CD4-positive, alpha-beta memory T cell (primary cell): ENCODE measurements at regions not wholly inside any gene's neighbourhood (a gene's known extent, or its start where the extent isn't known, plus 50 kb on each side); places are given as distances from the start of the nearest gene placed in this dataset.
A peak's percentile ranks its signal among the peaks of the same experiment; 100 is the strongest.

Source experiments
- CTCF ChIA-PET: fragments of 350-600 bp; sonication (Branson Sonifier 250); formaldehyde crosslinking; loops from one replicate; lab custom pipeline; 2021; ENCODE audit warnings: inconsistent platforms; ENCODE audit not compliant: partially characterized antibody; lab: Charles Lee
- POLR2A ChIA-PET: fragments of 350-600 bp; sonication (Branson Sonifier 250); formaldehyde crosslinking; loops from one replicate; lab custom pipeline; 2021; ENCODE audit not compliant: partially characterized antibody; lab: Charles Lee
- DNase-seq, 5 donors: peaks; one replicate each; pipeline versions ENCODE4 v3.0.0 to v3.0.0-alpha.2; 2020 to 2022; ENCODE audit warnings: mixed read lengths in 1 of 5
- H3K27ac ChIP-seq: one replicate; pipeline ENCODE4 v1.7.0; 2013; ENCODE audit warnings: low read depth, low read length
- H3K27me3 ChIP-seq: 2 replicates; pipeline ENCODE4 v1.7.0; 2013; ENCODE audit warnings: mild to moderate bottlenecking, low read length, moderate library complexity; ENCODE audit not compliant: insufficient read depth
- H3K36me3 ChIP-seq: 2 replicates; pipeline ENCODE4 v1.7.0; 2013; ENCODE audit warnings: mild to moderate bottlenecking, low read length, moderate library complexity; ENCODE audit not compliant: insufficient read depth
- H3K4me1 ChIP-seq: 2 replicates; pipeline ENCODE4 v1.7.0; 2013; ENCODE audit warnings: mild to moderate bottlenecking, low read length, moderate library complexity; ENCODE audit not compliant: insufficient read depth
- H3K4me3 ChIP-seq, 2 donors: one replicate each; pipeline ENCODE4 v1.7.0; 2013; ENCODE audit warnings: low read length in 2 of 2, mild to moderate bottlenecking in 1 of 2
- H3K9me3 ChIP-seq, 2 donors: one replicate each; pipeline ENCODE4 v1.7.0; 2013; ENCODE audit warnings: low read length in 2 of 2, control low read depth in 1 of 2; ENCODE audit not compliant: control insufficient read depth in 1 of 2
- H3K27ac Mint-ChIP-seq, 7 donors: one replicate each; pipeline ENCODE4 v1.8.0; 2020 to 2021; ENCODE audit warnings: mixed read lengths in 7 of 7, mild to moderate bottlenecking in 6 of 7, inconsistent platforms in 3 of 7, moderate library complexity in 3 of 7
- H3K27me3 Mint-ChIP-seq, 2 donors: one replicate each; pipeline ENCODE4 v1.8.0; 2020 to 2021; ENCODE audit warnings: mixed read lengths in 2 of 2
- H3K36me3 Mint-ChIP-seq, 2 donors: one replicate each; pipeline ENCODE4 v1.8.0; 2020 to 2021; ENCODE audit warnings: mixed read lengths in 2 of 2, inconsistent platforms in 1 of 2, mild to moderate bottlenecking in 1 of 2
- H3K4me1 Mint-ChIP-seq, 4 donors: one replicate each; pipeline ENCODE4 v1.8.0; 2020 to 2021; ENCODE audit warnings: mixed read lengths in 4 of 4, mild to moderate bottlenecking in 1 of 4
- H3K4me3 Mint-ChIP-seq, 8 donors: one replicate each; pipeline ENCODE4 v1.8.0; 2020 to 2021; ENCODE audit warnings: mixed read lengths in 8 of 8, mild to moderate bottlenecking in 7 of 8, moderate library complexity in 6 of 8, inconsistent platforms in 3 of 8
- H3K9me3 Mint-ChIP-seq, 8 donors: one replicate each; pipeline ENCODE4 v1.8.0; 2020 to 2021; ENCODE audit warnings: mixed read lengths in 8 of 8, mild to moderate bottlenecking in 5 of 8, inconsistent platforms in 3 of 8, moderate library complexity in 1 of 8
- intact Hi-C: fragments of 100-400 bp; cut with micrococcal nuclease; formaldehyde crosslinking; loops from one replicate; pipeline ENCODE4 v1.15.1; 2023

DNA sequence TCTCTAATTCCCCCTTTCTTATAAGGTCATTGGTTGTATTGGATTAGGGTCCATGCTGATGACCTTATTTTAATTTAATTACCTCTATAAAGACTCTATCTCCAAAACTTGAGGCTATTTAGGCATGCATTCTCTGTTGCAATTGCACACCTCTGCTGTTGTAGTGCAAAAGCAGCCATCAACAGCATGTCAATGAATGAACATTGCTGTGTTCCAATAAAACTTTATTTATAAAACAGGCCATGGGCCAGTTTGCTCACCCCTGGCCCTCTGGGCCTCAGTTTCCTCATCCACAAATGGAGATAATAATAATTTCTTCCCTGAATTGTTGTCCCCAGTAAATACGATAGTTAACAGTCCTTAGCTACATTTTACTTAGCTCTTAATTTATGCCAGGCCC, 100.4 kb upstream of the USP24 start:
- intact Hi-C loops, result no loop called here
- Histone ChIP-seq H3K27ac (no peak overlapping the region), H3K4me3 (no peak overlapping the region), H3K4me1 (no peaks in the 10 kb centered on the region), H3K9me3 (no peaks in the 10 kb centered on the region), H3K36me3 (no peaks in the 10 kb centered on the region), H3K27me3 (no peaks in the 10 kb centered on the region)
- Mint-ChIP-seq H3K4me3 (no peak overlapping the region), H3K4me1 (peaks cover 0 to 1% (median 0%) of the 10 kb centered on the region in 4 donors), H3K36me3 (no peaks in the 10 kb centered on the region), H3K9me3 (peaks cover 0 to 2% (median 0%) of the 10 kb centered on the region in 8 donors), H3K27me3 (peaks cover 2 to 3% of the 10 kb centered on the region in 2 donors), H3K27ac (no peak overlapping the region)
- ChIA-PET POLR2A (no interaction called here), CTCF (no interaction called here)
- no peak for DNase-seq

DNA sequence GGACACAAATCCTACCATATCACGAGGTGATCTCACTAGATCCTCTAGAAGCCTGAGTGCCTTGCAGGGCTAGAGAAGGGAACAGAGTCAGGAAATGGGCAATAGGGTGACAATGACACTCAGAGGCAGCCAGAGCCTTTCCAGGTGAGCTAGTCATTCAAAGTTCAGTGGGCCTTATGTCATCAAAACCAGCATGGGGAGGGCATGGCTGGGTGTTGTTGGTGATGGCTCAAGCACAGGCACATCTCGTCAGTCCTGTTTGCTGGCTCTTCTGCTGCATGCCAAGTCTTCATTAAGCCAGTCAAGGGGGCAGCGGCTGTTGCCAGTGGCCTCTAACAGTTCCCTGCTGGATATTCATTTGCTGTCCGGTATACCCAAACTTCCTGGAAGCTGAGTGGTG, 99.6 kb upstream of the USP24 start:
- peaks cover 0 to 2% (median 0%) of the 10 kb centered on the region in 8 donors for H3K9me3 Mint-ChIP-seq
- Histone ChIP-seq H3K27me3 (no peaks in the 10 kb centered on the region), H3K4me3 (no peak overlapping the region), H3K4me1 (no peaks in the 10 kb centered on the region), H3K9me3 (no peaks in the 10 kb centered on the region), H3K27ac (no peak overlapping the region), H3K36me3 (no peaks in the 10 kb centered on the region)
- no peak overlapping the region for H3K4me3 Mint-ChIP-seq
- peaks cover 2 to 3% of the 10 kb centered on the region in 2 donors for H3K27me3 Mint-ChIP-seq
- no peaks in the 10 kb centered on the region for H3K36me3 Mint-ChIP-seq
- peaks cover 0 to 1% (median 0%) of the 10 kb centered on the region in 4 donors for H3K4me1 Mint-ChIP-seq
- intact Hi-C loops, result no loop called here
- H3K27ac Mint-ChIP-seq, result no peak overlapping the region
- ChIA-PET CTCF (no interaction called here), POLR2A (no interaction called here)
- DNase-seq, result no peak

- Histone ChIP-seq H3K36me3 (no peaks in the 10 kb centered on the region), H3K4me3 (no peak overlapping the region), H3K27ac (no peak overlapping the region), H3K4me1 (no peaks in the 10 kb centered on the region), H3K27me3 (no peaks in the 10 kb centered on the region), H3K9me3 (no peaks in the 10 kb centered on the region)
- Mint-ChIP-seq H3K4me3 (no peak overlapping the region), H3K27ac (no peak overlapping the region), H3K27me3 (peaks cover 2% of the 10 kb centered on the region in 2 donors), H3K9me3 (peaks cover 0 to 2% (median 0%) of the 10 kb centered on the region in 8 donors), H3K4me1 (peaks cover 0 to 1% (median 0%) of the 10 kb centered on the region in 4 donors), H3K36me3 (no peaks in the 10 kb centered on the region)
- ChIA-PET CTCF (no interaction called here), POLR2A (no interaction called here)
- intact Hi-C loops, result no loop called here
- DNase-seq, result no peak
Measured at GRCh38 chr1:55313903-55314302, 98.7 kb upstream of the USP24 start.

GRCh38 chr1:55311979-55312378, 96.8 kb upstream of the USP24 start:
- H3K4me3 Mint-ChIP-seq, result no peak overlapping the region
- no peak for DNase-seq
- intact Hi-C loops, result no loop called here
- H3K4me1 Mint-ChIP-seq, result peaks cover 0 to 1% (median 0%) of the 10 kb centered on the region in 4 donors
- H3K9me3 Mint-ChIP-seq, result peaks cover 0 to 2% (median 0%) of the 10 kb centered on the region in 8 donors
- no peak overlapping the region for H3K27ac Mint-ChIP-seq
- POLR2A ChIA-PET, result no interaction called here
- peaks cover 1 to 12% of the 10 kb centered on the region in 2 donors for H3K27me3 Mint-ChIP-seq
- H3K36me3 Mint-ChIP-seq, result no peaks in the 10 kb centered on the region
- Histone ChIP-seq H3K9me3 (no peaks in the 10 kb centered on the region), H3K36me3 (no peaks in the 10 kb centered on the region), H3K4me3 (no peak overlapping the region), H3K27ac (no peak overlapping the region), H3K4me1 (no peaks in the 10 kb centered on the region), H3K27me3 (no peaks in the 10 kb centered on the region)
- CTCF ChIA-PET, result no interaction called here

- Histone ChIP-seq H3K4me1 (no peaks in the 10 kb centered on the region), H3K27ac (no peak overlapping the region), H3K9me3 (no peaks in the 10 kb centered on the region), H3K27me3 (no peaks in the 10 kb centered on the region), H3K36me3 (no peaks in the 10 kb centered on the region), H3K4me3 (no peak overlapping the region)
- POLR2A ChIA-PET, result no interaction called here
- DNase-seq, result no peak
- intact Hi-C loops, result no loop called here
- Mint-ChIP-seq H3K4me1 (no peaks in the 10 kb centered on the region), H3K4me3 (no peak overlapping the region), H3K27ac (peak overlapping the region in 1 of 7 donors; percentile 19), H3K27me3 (peaks cover 1 to 12% of the 10 kb centered on the region in 2 donors), H3K9me3 (peaks cover 0 to 2% (median 0%) of the 10 kb centered on the region in 8 donors), H3K36me3 (no peaks in the 10 kb centered on the region)
- CTCF ChIA-PET, result no interaction called here
Measured at GRCh38 chr1:55311057-55311641, 96.0 kb upstream of the USP24 start.

GRCh38 chr1:55310505-55310971, 95.4 kb upstream of the USP24 start:
- Mint-ChIP-seq H3K9me3 (peaks cover 0 to 2% (median 0%) of the 10 kb centered on the region in 8 donors), H3K36me3 (no peaks in the 10 kb centered on the region), H3K4me3 (no peak overlapping the region), H3K27me3 (peaks cover 1 to 12% of the 10 kb centered on the region in 2 donors), H3K27ac (peak overlapping the region in 1 of 7 donors; percentile 19), H3K4me1 (no peaks in the 10 kb centered on the region)
- Histone ChIP-seq H3K36me3 (no peaks in the 10 kb centered on the region), H3K4me3 (no peak overlapping the region), H3K27ac (no peak overlapping the region), H3K27me3 (no peaks in the 10 kb centered on the region), H3K9me3 (no peaks in the 10 kb centered on the region), H3K4me1 (no peaks in the 10 kb centered on the region)
- ChIA-PET POLR2A (no interaction called here), CTCF (no interaction called here)
- intact Hi-C loops, result no loop called here
- DNase-seq, result no peak

- intact Hi-C loops, result no loop called here
- Mint-ChIP-seq H3K4me3 (no peak overlapping the region), H3K4me1 (no peaks in the 10 kb centered on the region), H3K27me3 (peaks cover 1 to 12% of the 10 kb centered on the region in 2 donors), H3K36me3 (no peaks in the 10 kb centered on the region), H3K9me3 (peaks cover 0 to 2% (median 0%) of the 10 kb centered on the region in 8 donors), H3K27ac (no peak overlapping the region)
- H3K4me3 ChIP-seq, result no peak overlapping the region
- DNase-seq, result no peak
- H3K36me3 ChIP-seq, result no peaks in the 10 kb centered on the region
- no peaks in the 10 kb centered on the region for H3K27me3 ChIP-seq
- ChIA-PET POLR2A (no interaction called here), CTCF (no interaction called here)
- H3K9me3 ChIP-seq, result no peaks in the 10 kb centered on the region
- H3K27ac ChIP-seq, result no peak overlapping the region
- no peaks in the 10 kb centered on the region for H3K4me1 ChIP-seq
Measured at GRCh38 chr1:55309786-55310504, 94.8 kb upstream of the USP24 start.
